ENCODE measurements at regions not wholly inside any gene's neighbourhood (a gene's known extent, or its start where the extent isn't known, plus 50 kb on each side); places are given as distances from the start of the nearest gene placed in this dataset.

GRCh38 chr10:126851414-126852108 is 53.7 kb upstream of the DOCK1 start:
- DNase-seq (ENCODE audit: low read depth), result no peak
- TF ChIP-seq, protein P1, sequence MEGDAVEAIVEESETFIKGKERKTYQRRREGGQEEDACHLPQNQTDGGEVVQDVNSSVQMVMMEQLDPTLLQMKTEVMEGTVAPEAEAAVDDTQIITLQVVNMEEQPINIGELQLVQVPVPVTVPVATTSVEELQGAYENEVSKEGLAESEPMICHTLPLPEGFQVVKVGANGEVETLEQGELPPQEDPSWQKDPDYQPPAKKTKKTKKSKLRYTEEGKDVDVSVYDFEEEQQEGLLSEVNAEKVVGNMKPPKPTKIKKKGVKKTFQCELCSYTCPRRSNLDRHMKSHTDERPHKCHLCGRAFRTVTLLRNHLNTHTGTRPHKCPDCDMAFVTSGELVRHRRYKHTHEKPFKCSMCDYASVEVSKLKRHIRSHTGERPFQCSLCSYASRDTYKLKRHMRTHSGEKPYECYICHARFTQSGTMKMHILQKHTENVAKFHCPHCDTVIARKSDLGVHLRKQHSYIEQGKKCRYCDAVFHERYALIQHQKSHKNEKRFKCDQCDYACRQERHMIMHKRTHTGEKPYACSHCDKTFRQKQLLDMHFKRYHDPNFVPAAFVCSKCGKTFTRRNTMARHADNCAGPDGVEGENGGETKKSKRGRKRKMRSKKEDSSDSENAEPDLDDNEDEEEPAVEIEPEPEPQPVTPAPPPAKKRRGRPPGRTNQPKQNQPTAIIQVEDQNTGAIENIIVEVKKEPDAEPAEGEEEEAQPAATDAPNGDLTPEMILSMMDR (IDR thresholded peaks at IDR 0.05; ENCODE audit: insufficient read depth, low read length, poor library complexity, severe bottlenecking), result no peak
- Histone ChIP-seq H3K4me3 (ENCODE audit: low read depth, low read length) (no peak overlapping the region), H3K36me3 (ENCODE audit: control insufficient read depth, insufficient read depth, low read length) (no peaks in the 10 kb centered on the region), H3K27me3 (ENCODE audit: control insufficient read depth, insufficient read depth, low read length) (no peaks in the 10 kb centered on the region)

GRCh38 chr10:126854726-126855495 is 50.3 kb upstream of the DOCK1 start:
- DNase-seq (ENCODE audit: low read depth), result no peak
- Histone ChIP-seq H3K27me3 (ENCODE audit: control insufficient read depth, insufficient read depth, low read length) (no peaks in the 10 kb centered on the region), H3K4me3 (ENCODE audit: low read depth, low read length) (no peak overlapping the region), H3K36me3 (ENCODE audit: control insufficient read depth, insufficient read depth, low read length) (no peaks in the 10 kb centered on the region)
- TF ChIP-seq, protein P1 (IDR thresholded peaks at IDR 0.05; ENCODE audit: insufficient read depth, low read length, poor library complexity, severe bottlenecking), result no peak
